GM12875 (cell line): ENCODE measurements at regions not wholly inside any gene's neighbourhood (a gene's known extent, or its start where the extent isn't known, plus 50 kb on each side); places are given as distances from the start of the nearest gene placed in this dataset.

ENCODE experiments used
- H3K4me3 ChIP-seq: one replicate; pipeline ENCODE4 v1.5.1; 2011; ENCODE audit warnings: low read depth, low read length, control low read depth
- TF ChIP-seq, protein P1 (sequence below): IDR thresholded peaks from 2 replicates; pipeline ENCODE4 v1.5.1; 2011; ENCODE audit warnings: low read depth, mild to moderate bottlenecking, control low read depth, inconsistent platforms, low read length, moderate library complexity, borderline replicate concordance; ENCODE audit not compliant: insufficient read depth

- TF ChIP-seq, protein P1, sequence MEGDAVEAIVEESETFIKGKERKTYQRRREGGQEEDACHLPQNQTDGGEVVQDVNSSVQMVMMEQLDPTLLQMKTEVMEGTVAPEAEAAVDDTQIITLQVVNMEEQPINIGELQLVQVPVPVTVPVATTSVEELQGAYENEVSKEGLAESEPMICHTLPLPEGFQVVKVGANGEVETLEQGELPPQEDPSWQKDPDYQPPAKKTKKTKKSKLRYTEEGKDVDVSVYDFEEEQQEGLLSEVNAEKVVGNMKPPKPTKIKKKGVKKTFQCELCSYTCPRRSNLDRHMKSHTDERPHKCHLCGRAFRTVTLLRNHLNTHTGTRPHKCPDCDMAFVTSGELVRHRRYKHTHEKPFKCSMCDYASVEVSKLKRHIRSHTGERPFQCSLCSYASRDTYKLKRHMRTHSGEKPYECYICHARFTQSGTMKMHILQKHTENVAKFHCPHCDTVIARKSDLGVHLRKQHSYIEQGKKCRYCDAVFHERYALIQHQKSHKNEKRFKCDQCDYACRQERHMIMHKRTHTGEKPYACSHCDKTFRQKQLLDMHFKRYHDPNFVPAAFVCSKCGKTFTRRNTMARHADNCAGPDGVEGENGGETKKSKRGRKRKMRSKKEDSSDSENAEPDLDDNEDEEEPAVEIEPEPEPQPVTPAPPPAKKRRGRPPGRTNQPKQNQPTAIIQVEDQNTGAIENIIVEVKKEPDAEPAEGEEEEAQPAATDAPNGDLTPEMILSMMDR: no peak
Measured at GRCh38 chr7:25887266-25887665, 264.7 kb upstream of the NFE2L3 start.

DNA sequence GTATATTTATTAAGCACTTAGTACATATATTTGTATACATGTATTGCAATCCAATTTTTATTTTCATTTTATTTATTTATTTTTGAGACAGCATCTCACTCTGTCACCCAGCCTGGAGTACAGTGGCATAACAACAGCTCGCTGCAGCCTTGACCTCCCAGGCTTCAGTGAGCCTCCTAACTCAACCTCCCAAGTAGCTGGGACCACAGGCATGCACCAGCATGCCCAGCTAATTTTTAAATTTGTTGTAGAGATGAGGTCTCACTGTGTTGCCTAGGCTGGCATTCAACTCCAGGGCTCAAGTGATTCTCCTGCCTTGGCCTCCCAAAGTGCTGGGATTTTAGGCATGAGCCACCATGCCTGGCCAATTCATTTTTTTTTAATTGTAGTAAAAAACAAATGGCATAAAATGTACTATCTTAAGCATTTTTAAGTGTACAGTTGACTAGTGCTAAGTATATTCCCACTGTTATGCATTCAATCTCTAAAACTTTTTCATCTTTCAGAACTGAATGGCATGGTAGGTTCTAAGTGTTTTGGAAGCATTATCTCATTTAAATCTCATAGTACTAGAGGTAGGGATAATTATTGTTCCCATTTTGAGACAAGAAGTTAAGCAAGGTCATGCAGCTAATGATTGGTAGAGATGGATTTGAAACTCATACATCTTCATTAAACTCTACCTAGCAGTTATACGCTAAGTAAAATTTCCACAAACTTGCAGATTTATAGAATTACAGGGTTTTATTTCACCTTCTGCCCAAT is 264.0 kb upstream of the NFE2L3 start:
- TF ChIP-seq, protein P1: no peak
- H3K4me3 ChIP-seq: no peak overlapping the region

More at GRCh38 chr7:25887266-25887665, 264.7 kb upstream of the NFE2L3 start:
- H3K4me3 ChIP-seq: no peak overlapping the region

GRCh38 chr7:25889765-25890164 is 262.2 kb upstream of the NFE2L3 start:
- TF ChIP-seq, protein P1: no peak
- H3K4me3 ChIP-seq: no peak overlapping the region

GRCh38 chr7:25891591-25891990 is 260.4 kb upstream of the NFE2L3 start:
- TF ChIP-seq, protein P1: no peak

DNA sequence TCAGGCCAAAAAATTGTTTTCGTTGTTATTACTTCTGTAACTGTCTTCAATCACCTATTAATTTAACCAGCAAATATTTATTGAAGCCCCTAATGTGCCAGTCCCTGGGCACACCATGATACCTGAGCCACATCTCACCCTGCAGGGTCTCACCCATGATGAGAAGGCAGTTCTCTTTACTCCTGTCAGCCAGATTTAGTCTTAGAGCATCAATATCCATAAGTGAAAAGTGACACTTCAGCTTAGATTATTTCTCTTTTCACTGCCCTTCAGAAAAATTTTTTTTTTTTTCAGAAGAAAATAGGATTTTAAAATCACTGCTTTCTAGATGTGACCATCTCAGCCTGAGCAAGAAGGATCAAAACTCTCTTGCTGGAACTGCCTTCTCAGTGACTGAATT is 258.6 kb upstream of the NFE2L3 start:
- TF ChIP-seq, protein P1: no peak
- no peak overlapping the region for H3K4me3 ChIP-seq

More at GRCh38 chr7:25891591-25891990, 260.4 kb upstream of the NFE2L3 start:
- H3K4me3 ChIP-seq: no peak overlapping the region

DNA sequence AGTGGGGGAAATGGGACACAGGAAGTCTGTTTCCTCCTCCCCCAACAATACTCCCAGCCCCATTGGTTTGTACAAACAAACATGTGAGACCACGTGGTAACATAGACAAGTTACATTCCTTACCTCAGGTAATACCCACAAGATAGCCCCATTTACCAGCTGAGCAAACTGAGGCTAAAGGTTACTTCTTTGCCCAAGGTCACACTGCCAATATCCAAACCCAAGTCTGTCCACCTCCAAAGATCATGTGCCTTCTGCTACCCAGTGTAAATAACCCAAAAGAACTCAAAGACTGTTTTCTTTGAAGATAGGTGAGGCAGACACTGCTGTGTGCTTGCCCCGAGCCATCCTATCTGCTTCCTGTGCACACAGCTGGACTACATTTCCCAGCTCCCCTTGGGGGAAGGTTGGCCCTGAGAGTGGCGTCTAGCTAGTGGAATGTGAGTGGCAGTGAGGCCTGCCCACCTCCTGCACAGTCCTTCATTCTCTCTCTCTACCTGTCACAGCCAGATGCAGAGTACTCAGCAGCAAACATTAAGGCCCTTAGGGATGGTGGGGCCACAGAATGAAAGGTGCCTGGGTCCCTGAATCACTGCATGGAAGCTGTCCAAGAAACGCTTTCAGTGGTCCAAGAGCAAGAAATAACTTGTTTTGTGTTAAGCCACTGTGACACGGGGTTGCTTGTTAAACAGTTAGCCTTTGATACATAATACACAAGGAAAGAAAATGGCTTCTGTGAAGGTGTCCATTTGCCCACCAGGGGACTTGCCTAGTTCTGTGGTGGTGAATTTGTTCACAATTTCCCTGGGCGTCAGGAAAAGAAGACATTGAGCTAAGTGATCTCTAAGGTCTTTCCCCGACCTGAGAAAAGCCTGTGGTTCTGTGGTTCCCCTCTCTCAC is 257.7 kb upstream of the NFE2L3 start:
- TF ChIP-seq, protein P1: 0 out of 2 replicates have a peak, but pooled peaks have one; percentile 4
- H3K4me3 ChIP-seq: peak overlapping the region; percentile 8
